ENCODE measurements at regions not wholly inside any gene's neighbourhood (a gene's known extent, or its start where the extent isn't known, plus 50 kb on each side); places are given as distances from the start of the nearest gene placed in this dataset.

GRCh38 chr20:40120827-40121226 lies 568.2 kb downstream of the MAFB start:
- DNase-seq, result no peak

GRCh38 chr20:40111282-40111681 lies 577.8 kb downstream of the MAFB start:
- DNase-seq, result no peak

- DNase-seq, result no peak
Observed at GRCh38 chr20:40110311-40110831, 578.7 kb downstream of the MAFB start.

GRCh38 chr20:40109136-40109535 lies 579.9 kb downstream of the MAFB start:
- DNase-seq, result no peak

- DNase-seq, result no peak
Observed at GRCh38 chr20:40108321-40108720, 580.7 kb downstream of the MAFB start.

GRCh38 chr20:40104959-40105358 lies 584.1 kb downstream of the MAFB start:
- DNase-seq, result no peak

- no peak for DNase-seq
Observed at GRCh38 chr20:40103420-40103819, 585.6 kb downstream of the MAFB start.

- DNase-seq, result no peak
Observed at GRCh38 chr20:40101560-40101959, 587.5 kb downstream of the MAFB start.

- no peak for DNase-seq
Observed at GRCh38 chr20:40100261-40100660, 588.8 kb downstream of the MAFB start.

- DNase-seq, result no peak
Observed at GRCh38 chr20:40090236-40090635, 598.8 kb downstream of the MAFB start.

GRCh38 chr20:40087496-40087895 lies 601.5 kb downstream of the MAFB start:
- no peak for DNase-seq

GRCh38 chr20:40085513-40085912 lies 603.5 kb downstream of the MAFB start:
- DNase-seq, result no peak

GRCh38 chr20:40082436-40082835 lies 606.6 kb downstream of the MAFB start:
- no peak for DNase-seq

- DNase-seq, result no peak
Observed at GRCh38 chr20:40081653-40082052, 607.4 kb downstream of the MAFB start.

- DNase-seq, result no peak
Observed at GRCh38 chr20:40080041-40080652, 608.9 kb downstream of the MAFB start.

- no peak for DNase-seq
Observed at GRCh38 chr20:40073535-40074111, 615.4 kb downstream of the MAFB start.

GRCh38 chr20:40072907-40073306 lies 616.1 kb downstream of the MAFB start:
- no peak for DNase-seq

GRCh38 chr20:40056171-40056570 lies 632.9 kb downstream of the MAFB start:
- DNase-seq, result no peak

- DNase-seq, result no peak
Observed at GRCh38 chr20:40055711-40056110, 633.3 kb downstream of the MAFB start.

GRCh38 chr20:40054311-40054710 lies 634.7 kb downstream of the MAFB start:
- no peak for DNase-seq

GRCh38 chr20:40050596-40050995 lies 638.4 kb downstream of the MAFB start:
- DNase-seq, result no peak

- DNase-seq, result no peak
Observed at GRCh38 chr20:40049854-40050253, 639.2 kb downstream of the MAFB start.

- DNase-seq, result no peak
Observed at GRCh38 chr20:40046703-40047102, 642.3 kb downstream of the MAFB start.

GRCh38 chr20:40037511-40037910 lies 651.5 kb downstream of the MAFB start:
- DNase-seq, result no peak

- no peak for DNase-seq
Observed at GRCh38 chr20:40029589-40029988, 659.4 kb downstream of the MAFB start.
